ENCODE measurements at regions not wholly inside any gene's neighbourhood (a gene's known extent, or its start where the extent isn't known, plus 50 kb on each side); places are given as distances from the start of the nearest gene placed in this dataset.

GRCh38 chr2:125240870-125241269, 1215.8 kb downstream of the CNTNAP5 start:
- TF ChIP-seq, protein P1, sequence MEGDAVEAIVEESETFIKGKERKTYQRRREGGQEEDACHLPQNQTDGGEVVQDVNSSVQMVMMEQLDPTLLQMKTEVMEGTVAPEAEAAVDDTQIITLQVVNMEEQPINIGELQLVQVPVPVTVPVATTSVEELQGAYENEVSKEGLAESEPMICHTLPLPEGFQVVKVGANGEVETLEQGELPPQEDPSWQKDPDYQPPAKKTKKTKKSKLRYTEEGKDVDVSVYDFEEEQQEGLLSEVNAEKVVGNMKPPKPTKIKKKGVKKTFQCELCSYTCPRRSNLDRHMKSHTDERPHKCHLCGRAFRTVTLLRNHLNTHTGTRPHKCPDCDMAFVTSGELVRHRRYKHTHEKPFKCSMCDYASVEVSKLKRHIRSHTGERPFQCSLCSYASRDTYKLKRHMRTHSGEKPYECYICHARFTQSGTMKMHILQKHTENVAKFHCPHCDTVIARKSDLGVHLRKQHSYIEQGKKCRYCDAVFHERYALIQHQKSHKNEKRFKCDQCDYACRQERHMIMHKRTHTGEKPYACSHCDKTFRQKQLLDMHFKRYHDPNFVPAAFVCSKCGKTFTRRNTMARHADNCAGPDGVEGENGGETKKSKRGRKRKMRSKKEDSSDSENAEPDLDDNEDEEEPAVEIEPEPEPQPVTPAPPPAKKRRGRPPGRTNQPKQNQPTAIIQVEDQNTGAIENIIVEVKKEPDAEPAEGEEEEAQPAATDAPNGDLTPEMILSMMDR (IDR thresholded peaks at IDR 0.05), result no peak
- no peak for TF ChIP-seq POLR2A (IDR thresholded peaks at IDR 0.05)
